GM12873 (cell line): ENCODE measurements at regions not wholly inside any gene's neighbourhood (a gene's known extent, or its start where the extent isn't known, plus 50 kb on each side); places are given as distances from the start of the nearest gene placed in this dataset.

Experiments used
- CTCF ChIP-seq: IDR thresholded peaks from 2 replicates; pipeline ENCODE4 v1.5.1; 2012; ENCODE audit warnings: low read depth, mild to moderate bottlenecking, moderate library complexity, low read length, control low read depth; ENCODE audit not compliant: insufficient read depth; ENCODE audit errors: missing control alignments

GRCh38 chr10:107364872-107365271 is 200.4 kb upstream of the SORCS1 start:
- no peak for TF ChIP-seq CTCF

GRCh38 chr10:107362306-107362705 is 197.8 kb upstream of the SORCS1 start:
- no peak for TF ChIP-seq CTCF

- no peak for TF ChIP-seq CTCF
Measured at GRCh38 chr10:107357033-107357432, 192.5 kb upstream of the SORCS1 start.

- TF ChIP-seq CTCF: no peak
Measured at GRCh38 chr10:107356396-107356795, 191.9 kb upstream of the SORCS1 start.

GRCh38 chr10:107342711-107343110 is 178.2 kb upstream of the SORCS1 start:
- no peak for TF ChIP-seq CTCF

GRCh38 chr10:107341281-107341680 is 176.8 kb upstream of the SORCS1 start:
- no peak for TF ChIP-seq CTCF

- TF ChIP-seq CTCF: no peak
Measured at GRCh38 chr10:107340326-107340725, 175.8 kb upstream of the SORCS1 start.
